ENCODE measurements at regions not wholly inside any gene's neighbourhood (a gene's known extent, or its start where the extent isn't known, plus 50 kb on each side); places are given as distances from the start of the nearest gene placed in this dataset.

GRCh38 chrX:114390251-114390796 lies 193.6 kb upstream of the HTR2C start:
- Histone ChIP-seq H3K9me3 (no peaks in the 10 kb centered on the region), H3K27me3 (no peaks in the 10 kb centered on the region), H3K4me1 (no peaks in the 10 kb centered on the region), H3K27ac (no peak overlapping the region), H3K4me3 (no peak overlapping the region), H3K36me3 (no peaks in the 10 kb centered on the region)
- no peak for ATAC-seq (ENCODE audit: low FRiP score in 2 of 2)
- TF ChIP-seq EP300 (IDR thresholded peaks at IDR 0.05), result no peak
- no peak for TF ChIP-seq CTCF (IDR thresholded peaks at IDR 0.05)
- TF ChIP-seq POLR2AphosphoS5 (IDR thresholded peaks at IDR 0.05), result no peak
- TF ChIP-seq POLR2A (IDR thresholded peaks at IDR 0.05), result no peak
- WGBS, 2 donors, result 89 to 93% methylated on average over 20 to 31 of the region's 31 CpGs
- DNase-seq, result peak in 1 of 2 donors; percentile 29

Small RNA genes lying in the stretch of these regions (small RNA-seq; reads per million reads assigned to genes)
- 0 reads per million in 4 donors for gene AL953862.1

Data from upper lobe of left lung (tissue), 6 donors.